Activated CD4-positive, alpha-beta T cell treated with anti-CD3 and anti-CD28 coated beads, Interleukin-2, amount 50 U/mL, for 48 hours (primary cell): ENCODE measurements at regions not wholly inside any gene's neighbourhood (a gene's known extent, or its start where the extent isn't known, plus 50 kb on each side); places are given as distances from the start of the nearest gene placed in this dataset.

Experiments used
- DNase-seq, 2 experiments: peaks; one replicate each; pipeline ENCODE4 v3.0.0-alpha.2; 2020

GRCh38 chr9:38118862-38119438 is 49.9 kb upstream of the SHB start:
- DNase-seq = no peak
